ENCODE measurements at regions not wholly inside any gene's neighbourhood (a gene's known extent, or its start where the extent isn't known, plus 50 kb on each side); places are given as distances from the start of the nearest gene placed in this dataset.

DNA sequence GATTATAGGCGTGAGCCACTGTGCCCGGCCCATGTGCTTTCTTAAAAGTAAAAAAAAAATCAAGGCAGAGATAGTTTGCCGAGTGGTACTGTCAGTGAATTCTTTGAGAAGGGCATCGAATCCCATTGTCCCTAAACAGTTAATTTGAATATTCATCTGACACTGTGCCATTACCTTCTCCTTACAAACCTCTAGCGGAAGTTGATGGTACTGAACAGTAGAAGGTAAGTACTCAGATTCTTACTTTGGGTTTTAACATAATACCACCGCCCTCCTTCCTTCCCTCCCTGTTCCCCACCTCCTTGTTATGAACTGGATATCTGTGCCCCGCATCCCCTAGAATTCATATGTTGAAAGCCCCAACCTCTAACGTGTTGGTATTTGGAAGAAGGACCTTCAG, 58.2 kb upstream of the CLMP start:
- Mint-ChIP-seq H3K4me3 (ENCODE audit: low read depth) (no peak overlapping the region), H3K9me3 (ENCODE audit: low read depth) (no peaks in the 10 kb centered on the region), H3K4me1 (ENCODE audit: low read depth) (peaks cover 8% of the 10 kb centered on the region), H3K27ac (no peak overlapping the region), H3K36me3 (ENCODE audit: insufficient read depth) (no peaks in the 10 kb centered on the region), H3K27me3 (peaks cover 17% of the 10 kb centered on the region)
- no peak for DNase-seq (ENCODE audit: low spot score, unreplicated experiment)
- TF ChIP-seq, protein P1, sequence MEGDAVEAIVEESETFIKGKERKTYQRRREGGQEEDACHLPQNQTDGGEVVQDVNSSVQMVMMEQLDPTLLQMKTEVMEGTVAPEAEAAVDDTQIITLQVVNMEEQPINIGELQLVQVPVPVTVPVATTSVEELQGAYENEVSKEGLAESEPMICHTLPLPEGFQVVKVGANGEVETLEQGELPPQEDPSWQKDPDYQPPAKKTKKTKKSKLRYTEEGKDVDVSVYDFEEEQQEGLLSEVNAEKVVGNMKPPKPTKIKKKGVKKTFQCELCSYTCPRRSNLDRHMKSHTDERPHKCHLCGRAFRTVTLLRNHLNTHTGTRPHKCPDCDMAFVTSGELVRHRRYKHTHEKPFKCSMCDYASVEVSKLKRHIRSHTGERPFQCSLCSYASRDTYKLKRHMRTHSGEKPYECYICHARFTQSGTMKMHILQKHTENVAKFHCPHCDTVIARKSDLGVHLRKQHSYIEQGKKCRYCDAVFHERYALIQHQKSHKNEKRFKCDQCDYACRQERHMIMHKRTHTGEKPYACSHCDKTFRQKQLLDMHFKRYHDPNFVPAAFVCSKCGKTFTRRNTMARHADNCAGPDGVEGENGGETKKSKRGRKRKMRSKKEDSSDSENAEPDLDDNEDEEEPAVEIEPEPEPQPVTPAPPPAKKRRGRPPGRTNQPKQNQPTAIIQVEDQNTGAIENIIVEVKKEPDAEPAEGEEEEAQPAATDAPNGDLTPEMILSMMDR (IDR thresholded peaks at IDR 0.05; ENCODE audit: unreplicated experiment): no peak

DNA sequence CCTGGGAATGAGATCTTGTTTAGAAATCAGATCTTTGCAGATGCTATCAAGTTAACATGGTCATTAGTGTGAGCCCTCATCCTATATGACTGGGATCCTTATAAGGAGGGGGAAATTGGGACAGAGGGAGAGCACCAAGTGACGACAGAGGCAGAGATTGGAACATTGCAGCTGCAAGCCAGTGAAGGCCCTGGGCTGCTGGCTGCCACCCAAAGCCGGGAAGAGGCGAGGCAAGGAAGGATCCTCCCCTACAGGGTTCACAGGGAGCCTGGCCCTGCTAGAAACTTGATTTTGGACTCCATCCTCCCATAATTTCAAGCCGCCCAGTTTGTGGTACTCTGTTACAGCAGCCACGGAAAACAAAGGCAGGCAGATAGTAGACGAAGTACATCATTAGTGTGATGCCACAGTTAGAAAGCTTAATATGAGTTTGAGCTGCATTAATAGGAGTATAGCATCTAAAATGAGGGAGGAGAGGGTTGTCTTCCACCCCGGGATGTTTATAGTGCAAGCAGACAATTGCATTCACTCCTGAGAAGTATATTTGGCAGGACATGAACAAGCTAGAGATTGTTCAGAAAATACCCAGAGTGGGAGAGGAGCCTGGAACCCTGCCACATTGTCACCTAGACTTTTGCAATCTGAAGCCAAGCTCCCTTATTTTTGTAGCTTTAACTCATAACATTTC, 56.8 kb upstream of the CLMP start:
- no peak overlapping the region for H3K27ac Mint-ChIP-seq
- DNase-seq (ENCODE audit: low spot score, unreplicated experiment): no peak
- TF ChIP-seq, protein P1 (IDR thresholded peaks at IDR 0.05; ENCODE audit: unreplicated experiment): no peak
- peaks cover 17% of the 10 kb centered on the region for H3K27me3 Mint-ChIP-seq
- no peaks in the 10 kb centered on the region for H3K9me3 Mint-ChIP-seq (ENCODE audit: low read depth)
- H3K4me1 Mint-ChIP-seq (ENCODE audit: low read depth): peaks cover 11% of the 10 kb centered on the region
- H3K4me3 Mint-ChIP-seq (ENCODE audit: low read depth): no peak overlapping the region
- no peaks in the 10 kb centered on the region for H3K36me3 Mint-ChIP-seq (ENCODE audit: insufficient read depth)

DNA sequence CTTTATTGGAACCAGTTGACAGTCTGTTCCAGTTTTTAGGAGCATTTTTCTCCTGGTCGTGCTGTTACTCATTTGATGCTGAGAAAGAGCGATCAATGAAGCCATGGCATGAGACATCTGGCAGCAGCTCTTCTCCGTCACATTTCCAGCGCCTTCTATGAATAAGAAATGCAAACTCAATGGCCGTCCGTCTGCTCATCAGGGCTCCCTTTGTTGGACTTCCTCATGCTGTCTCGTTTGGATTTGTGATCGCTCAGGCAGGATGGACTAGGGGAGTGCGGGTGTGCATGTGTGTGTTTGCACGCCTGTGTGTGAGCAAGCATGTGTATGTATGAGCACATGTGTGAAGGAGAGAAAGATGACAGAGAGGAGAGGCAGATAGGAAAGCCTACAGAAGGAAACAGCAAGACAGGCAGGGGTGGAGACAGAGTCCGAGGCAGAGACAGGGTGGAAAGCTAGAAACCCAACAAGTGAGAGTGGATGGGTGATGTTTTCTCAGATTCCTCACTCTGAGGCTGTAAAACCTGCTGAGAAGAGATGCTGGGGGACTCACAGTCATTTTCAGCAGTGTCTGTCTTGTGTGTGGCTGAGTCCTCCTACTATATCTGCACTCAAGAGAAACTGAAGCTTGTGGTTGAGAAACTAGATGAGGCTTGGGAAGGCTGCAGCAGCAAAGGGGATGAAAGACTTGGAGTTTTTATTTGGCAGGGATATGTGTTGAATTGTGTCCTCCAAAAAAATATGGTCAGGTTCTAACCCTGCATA, 56.0 kb upstream of the CLMP start:
- Mint-ChIP-seq H3K27ac (no peak overlapping the region), H3K36me3 (ENCODE audit: insufficient read depth) (no peaks in the 10 kb centered on the region), H3K27me3 (peaks cover 17% of the 10 kb centered on the region), H3K4me1 (ENCODE audit: low read depth) (peaks cover 7% of the 10 kb centered on the region), H3K9me3 (ENCODE audit: low read depth) (no peaks in the 10 kb centered on the region), H3K4me3 (ENCODE audit: low read depth) (no peak overlapping the region)
- DNase-seq (ENCODE audit: low spot score, unreplicated experiment): no peak
- TF ChIP-seq, protein P1 (IDR thresholded peaks at IDR 0.05; ENCODE audit: unreplicated experiment): no peak

DNA sequence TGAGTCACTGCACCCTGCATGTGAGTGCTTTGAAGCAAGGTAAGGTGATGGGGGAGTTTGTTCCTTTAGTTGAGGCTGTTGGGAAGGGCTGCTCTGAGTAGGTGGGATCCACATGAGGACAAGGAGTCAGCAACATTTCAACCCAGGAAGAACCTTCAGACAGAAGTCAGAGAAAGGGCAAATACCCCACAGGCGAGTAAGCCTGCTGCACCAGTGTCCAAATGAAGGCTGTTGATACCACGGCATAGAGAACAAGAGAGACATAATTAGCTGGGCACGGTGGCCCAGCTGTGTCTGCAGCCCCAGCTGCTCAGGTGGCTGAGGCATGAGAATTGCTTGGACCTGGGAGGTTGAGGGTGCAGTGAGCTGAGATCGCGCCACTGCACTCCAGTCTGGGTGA, 54.3 kb upstream of the CLMP start:
- H3K27ac Mint-ChIP-seq: no peak overlapping the region
- peaks cover 2% of the 10 kb centered on the region for H3K4me1 Mint-ChIP-seq (ENCODE audit: low read depth)
- no peak overlapping the region for H3K4me3 Mint-ChIP-seq (ENCODE audit: low read depth)
- H3K9me3 Mint-ChIP-seq (ENCODE audit: low read depth): no peaks in the 10 kb centered on the region
- no peak for DNase-seq (ENCODE audit: low spot score, unreplicated experiment)
- H3K27me3 Mint-ChIP-seq: peaks cover 14% of the 10 kb centered on the region
- no peaks in the 10 kb centered on the region for H3K36me3 Mint-ChIP-seq (ENCODE audit: insufficient read depth)
- TF ChIP-seq, protein P1 (IDR thresholded peaks at IDR 0.05; ENCODE audit: unreplicated experiment): no peak

DNA sequence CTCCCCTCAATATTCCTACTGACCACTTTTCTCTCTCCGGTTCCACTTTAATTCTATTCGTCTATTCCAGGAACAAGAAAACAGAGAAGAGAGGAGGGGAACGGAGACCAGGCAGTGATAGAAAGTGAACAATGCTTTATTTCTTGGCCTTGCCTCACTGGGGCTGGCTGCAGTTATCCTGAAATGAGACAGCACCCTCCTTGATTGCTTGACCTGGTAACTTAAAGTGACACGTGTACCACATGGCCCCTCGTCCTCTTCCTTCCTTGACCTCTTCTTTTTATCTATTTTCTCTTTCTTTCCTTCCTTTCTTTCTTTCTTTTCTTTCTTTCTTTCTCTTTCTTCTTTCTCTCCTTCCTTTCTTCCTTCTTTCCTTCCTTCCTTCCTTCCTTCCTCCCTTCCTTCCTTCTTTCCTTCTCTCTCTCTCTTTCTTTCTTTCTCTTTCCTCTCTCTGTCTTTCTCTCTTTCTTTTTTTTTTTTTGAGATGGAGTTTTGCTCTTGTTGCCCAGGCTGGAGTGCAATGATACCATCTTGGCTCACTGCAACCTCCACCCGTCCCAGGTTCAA, 52.8 kb upstream of the CLMP start:
- Mint-ChIP-seq H3K4me3 (ENCODE audit: low read depth) (no peak overlapping the region), H3K27me3 (peaks cover 14% of the 10 kb centered on the region), H3K9me3 (ENCODE audit: low read depth) (no peaks in the 10 kb centered on the region), H3K36me3 (ENCODE audit: insufficient read depth) (no peaks in the 10 kb centered on the region), H3K4me1 (ENCODE audit: low read depth) (peaks cover 8% of the 10 kb centered on the region), H3K27ac (no peak overlapping the region)
- TF ChIP-seq, protein P1 (IDR thresholded peaks at IDR 0.05; ENCODE audit: unreplicated experiment): no peak
- DNase-seq (ENCODE audit: low spot score, unreplicated experiment): no peak
